CD14-positive monocyte (primary cell): ENCODE measurements at regions not wholly inside any gene's neighbourhood (a gene's known extent, or its start where the extent isn't known, plus 50 kb on each side); places are given as distances from the start of the nearest gene placed in this dataset.

ENCODE experiments used
- DNase-seq, 3 donors: peaks; one replicate each; pipeline ENCODE4 v3.0.0-alpha.2; 2011 to 2022
- H2AFZ ChIP-seq: 2 replicates; pipeline ENCODE4 v1.6.0; 2012; ENCODE audit warnings: mild to moderate bottlenecking, low read depth, low read length, inconsistent platforms; ENCODE audit not compliant: insufficient read depth, poor library complexity, severe bottlenecking
- H3K27ac ChIP-seq, 2 donors: 1 replicate in 1 of 2; 2 replicates in 1 of 2; pipeline ENCODE4 v1.5.1; 2012 to 2013; ENCODE audit warnings: low read length in 2 of 2, control low read depth in 1 of 2, inconsistent platforms in 1 of 2, low read depth in 1 of 2, mild to moderate bottlenecking in 1 of 2
- H3K27me3 ChIP-seq, 2 donors: one replicate each; pipeline versions ENCODE4 v1.6.0 to v1.6.1; 2011 to 2013; ENCODE audit warnings: low read length in 2 of 2; ENCODE audit not compliant: control insufficient read depth in 2 of 2, insufficient read depth in 2 of 2
- H3K36me3 ChIP-seq, 2 donors: replicated peaks in 1 of 2; 1 replicate in 1 of 2; 2 replicates in 1 of 2; pipeline versions ENCODE4 v1.5.1 to v1.6.1; 2012 to 2013; ENCODE audit warnings: low read length in 2 of 2, control low read depth in 1 of 2, inconsistent platforms in 1 of 2, mild to moderate bottlenecking in 1 of 2; ENCODE audit not compliant: insufficient read depth in 2 of 2, control insufficient read depth in 1 of 2
- H3K4me1 ChIP-seq, 2 donors: 1 replicate in 1 of 2; 2 replicates in 1 of 2; pipeline versions ENCODE4 v1.5.1 to v1.6.1; 2012 to 2013; ENCODE audit warnings: low read length in 2 of 2, control low read depth in 1 of 2, inconsistent platforms in 1 of 2, mild to moderate bottlenecking in 1 of 2, moderate library complexity in 1 of 2; ENCODE audit not compliant: insufficient read depth in 2 of 2, control insufficient read depth in 1 of 2
- H3K4me2 ChIP-seq: replicated peaks from 2 replicates; pipeline ENCODE3; 2012; ENCODE audit warnings: low read length, moderate library complexity, mild to moderate bottlenecking; ENCODE audit not compliant: poor library complexity, severe bottlenecking; ENCODE audit errors: extremely low read depth
- H3K4me3 ChIP-seq, 3 experiments: fragments of 200-600 bp in 1 of 3; sonication (generic) in 1 of 3; replicated peaks in 1 of 3; 1 replicate in 2 of 3; 2 replicates in 1 of 3; pipeline ENCODE4 v1.5.1; 2011 to 2013; ENCODE audit warnings: low read length in 3 of 3, mild to moderate bottlenecking in 3 of 3, control low read depth in 2 of 3, low read depth in 2 of 3, inconsistent platforms in 1 of 3, moderate library complexity in 1 of 3
- H3K79me2 ChIP-seq: 2 replicates; pipeline ENCODE4 v1.6.0; 2012; ENCODE audit warnings: mild to moderate bottlenecking, control low read depth, inconsistent platforms, low read length, moderate library complexity; ENCODE audit not compliant: insufficient read depth
- H3K9ac ChIP-seq: 2 replicates; pipeline ENCODE4 v1.6.0; 2017; ENCODE audit warnings: low read length, mild to moderate bottlenecking; ENCODE audit not compliant: insufficient read depth, poor library complexity, severe bottlenecking
- H3K9me3 ChIP-seq, 2 donors: replicated peaks in 1 of 2; 1 replicate in 1 of 2; 2 replicates in 1 of 2; pipeline versions ENCODE4 v1.5.1 to v1.6.1; 2012 to 2013; ENCODE audit warnings: low read length in 2 of 2, control low read depth in 1 of 2; ENCODE audit not compliant: control insufficient read depth in 1 of 2, insufficient read depth in 1 of 2
- H4K20me1 ChIP-seq: 2 replicates; pipeline ENCODE4 v1.6.0; 2012; ENCODE audit warnings: mild to moderate bottlenecking, low read length, control low read depth, moderate library complexity; ENCODE audit not compliant: insufficient read depth
- H3K27ac Mint-ChIP-seq, 7 donors: one replicate each; pipeline ENCODE4 v1.8.0; 2020; ENCODE audit warnings: mild to moderate bottlenecking in 7 of 7, mixed read lengths in 7 of 7, moderate library complexity in 6 of 7, inconsistent platforms in 2 of 7
- H3K27me3 Mint-ChIP-seq, 3 donors: one replicate each; pipeline ENCODE4 v1.8.0; 2021 to 2022; ENCODE audit warnings: low read depth in 3 of 3, mild to moderate bottlenecking in 3 of 3, mixed read lengths in 3 of 3, moderate library complexity in 3 of 3, inconsistent platforms in 1 of 3
- H3K36me3 Mint-ChIP-seq, 2 donors: one replicate each; pipeline ENCODE4 v1.8.0; 2020; ENCODE audit warnings: mixed read lengths in 2 of 2, inconsistent platforms in 1 of 2, mild to moderate bottlenecking in 1 of 2
- H3K4me1 Mint-ChIP-seq: one replicate; pipeline ENCODE4 v1.8.0; 2020; ENCODE audit warnings: mild to moderate bottlenecking, mixed read lengths
- H3K4me3 Mint-ChIP-seq, 2 donors: one replicate each; pipeline ENCODE4 v1.8.0; 2020; ENCODE audit warnings: mild to moderate bottlenecking in 2 of 2, mixed read lengths in 2 of 2, moderate library complexity in 1 of 2
- H3K9me3 Mint-ChIP-seq, 7 donors: one replicate each; pipeline ENCODE4 v1.8.0; 2020 to 2022; ENCODE audit warnings: mixed read lengths in 7 of 7, mild to moderate bottlenecking in 6 of 7, moderate library complexity in 6 of 7, inconsistent platforms in 2 of 7
- WGBS: methylation state at CpG from one replicate; pipeline ENCODE4 v1.1.5; 2013; ENCODE audit warnings: missing lambda C conversion rate; ENCODE audit not compliant: insufficient coverage; 5-methylcytosine and 5-hydroxymethylcytosine counted together
- intact Hi-C, 2 donors: fragments of 100-400 bp; cut with micrococcal nuclease; formaldehyde crosslinking; loops; one replicate each; pipeline versions ENCODE4 v1.15.0 to v1.15.1; 2023
- TF ChIP-seq, protein P1 (sequence below): fragments of 200-600 bp; IDR thresholded peaks from one replicate; pipeline ENCODE4 v1.8.0; 2022; ENCODE audit warnings: antibody characterized with exemption, mild to moderate bottlenecking

DNA sequence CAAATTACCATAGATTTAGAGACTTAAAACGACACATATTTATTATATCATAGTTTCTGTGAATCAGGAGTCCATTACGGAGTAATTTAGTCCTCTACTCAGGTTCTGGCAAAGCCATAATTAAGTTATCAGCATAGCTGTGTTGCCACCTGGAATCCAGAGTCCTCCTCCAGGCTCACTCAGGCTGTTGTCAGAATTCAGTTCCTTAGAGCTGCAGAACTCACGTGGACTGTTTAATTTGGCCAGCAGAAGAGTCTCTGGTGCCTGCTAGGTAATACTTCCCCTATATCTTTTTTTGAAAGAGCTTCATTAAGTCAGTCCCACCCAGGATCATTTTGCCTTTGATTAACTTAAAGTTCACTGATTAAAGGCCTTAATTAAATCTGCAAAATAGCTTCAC is 891.5 kb downstream of the SUCLG1 start:
- Histone ChIP-seq H3K4me3 (no peak overlapping the region), H3K9me3 (no peaks in the 10 kb centered on the region), H3K9ac (no peak overlapping the region), H3K27me3 (no peaks in the 10 kb centered on the region), H3K36me3 (no peaks in the 10 kb centered on the region), H3K79me2 (no peaks in the 10 kb centered on the region), H3K4me1 (no peaks in the 10 kb centered on the region), H4K20me1 (no peaks in the 10 kb centered on the region), H3K4me2 (no peak overlapping the region), H3K27ac (no peak overlapping the region), H2AFZ (no peak overlapping the region)
- DNase-seq = no peak
- 78% methylated on average over 1 of the region's 3 CpGs for WGBS
- TF ChIP-seq, protein P1, sequence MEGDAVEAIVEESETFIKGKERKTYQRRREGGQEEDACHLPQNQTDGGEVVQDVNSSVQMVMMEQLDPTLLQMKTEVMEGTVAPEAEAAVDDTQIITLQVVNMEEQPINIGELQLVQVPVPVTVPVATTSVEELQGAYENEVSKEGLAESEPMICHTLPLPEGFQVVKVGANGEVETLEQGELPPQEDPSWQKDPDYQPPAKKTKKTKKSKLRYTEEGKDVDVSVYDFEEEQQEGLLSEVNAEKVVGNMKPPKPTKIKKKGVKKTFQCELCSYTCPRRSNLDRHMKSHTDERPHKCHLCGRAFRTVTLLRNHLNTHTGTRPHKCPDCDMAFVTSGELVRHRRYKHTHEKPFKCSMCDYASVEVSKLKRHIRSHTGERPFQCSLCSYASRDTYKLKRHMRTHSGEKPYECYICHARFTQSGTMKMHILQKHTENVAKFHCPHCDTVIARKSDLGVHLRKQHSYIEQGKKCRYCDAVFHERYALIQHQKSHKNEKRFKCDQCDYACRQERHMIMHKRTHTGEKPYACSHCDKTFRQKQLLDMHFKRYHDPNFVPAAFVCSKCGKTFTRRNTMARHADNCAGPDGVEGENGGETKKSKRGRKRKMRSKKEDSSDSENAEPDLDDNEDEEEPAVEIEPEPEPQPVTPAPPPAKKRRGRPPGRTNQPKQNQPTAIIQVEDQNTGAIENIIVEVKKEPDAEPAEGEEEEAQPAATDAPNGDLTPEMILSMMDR = no peak
- Mint-ChIP-seq H3K4me1 (no peaks in the 10 kb centered on the region), H3K9me3 (peaks cover 0 to 2% (median 0%) of the 10 kb centered on the region in 7 donors), H3K27me3 (no peaks in the 10 kb centered on the region), H3K36me3 (no peaks in the 10 kb centered on the region), H3K4me3 (no peak overlapping the region), H3K27ac (no peak overlapping the region)
- intact Hi-C loops = no loop called here

DNA sequence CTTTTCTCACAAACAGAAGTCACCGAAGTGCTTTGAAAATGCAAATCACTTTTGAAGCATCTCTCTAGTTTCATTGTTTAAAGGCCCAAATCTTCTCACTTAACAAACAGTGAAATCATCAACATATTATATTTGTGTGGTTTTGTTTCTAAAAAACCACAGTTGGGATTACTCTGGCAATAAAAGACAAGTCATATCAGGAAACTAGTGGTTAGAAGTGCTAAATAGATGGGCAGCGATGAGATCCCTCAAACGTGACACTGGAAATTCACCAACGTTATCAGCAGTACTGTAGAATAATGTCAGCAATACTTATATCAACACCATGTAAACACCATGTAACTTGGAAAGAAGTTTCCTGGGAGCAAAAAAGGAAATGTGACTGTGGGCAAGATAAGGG is 893.5 kb downstream of the SUCLG1 start:
- no peak overlapping the region for H3K9ac ChIP-seq
- H4K20me1 ChIP-seq = no peaks in the 10 kb centered on the region
- no peaks in the 10 kb centered on the region for H3K9me3 ChIP-seq
- intact Hi-C loops = no loop called here
- DNase-seq = no peak
- no peaks in the 10 kb centered on the region for H3K79me2 ChIP-seq
- H3K27me3 ChIP-seq = no peaks in the 10 kb centered on the region
- no peak overlapping the region for H3K4me3 ChIP-seq
- H3K4me1 ChIP-seq = no peaks in the 10 kb centered on the region
- peaks cover 0 to 2% (median 0%) of the 10 kb centered on the region in 7 donors for H3K9me3 Mint-ChIP-seq
- no peak overlapping the region for H3K27ac ChIP-seq
- no peak overlapping the region for H3K4me2 ChIP-seq
- H3K4me3 Mint-ChIP-seq = no peak overlapping the region
- H3K36me3 Mint-ChIP-seq = no peaks in the 10 kb centered on the region
- no peaks in the 10 kb centered on the region for H3K36me3 ChIP-seq
- no peak overlapping the region for H3K27ac Mint-ChIP-seq
- TF ChIP-seq, protein P1 = no peak
- no CpG with 5 or more reads among the region's 4 CpGs for WGBS
- H2AFZ ChIP-seq = no peak overlapping the region
- H3K4me1 Mint-ChIP-seq = no peaks in the 10 kb centered on the region
- H3K27me3 Mint-ChIP-seq = no peaks in the 10 kb centered on the region
